Trophoblast cell (in vitro differentiated cells and primary cell): ENCODE measurements at regions not wholly inside any gene's neighbourhood (a gene's known extent, or its start where the extent isn't known, plus 50 kb on each side); places are given as distances from the start of the nearest gene placed in this dataset.

Experiments used
- DNase-seq, 2 donors: peaks; one replicate each; pipeline ENCODE4 v3.0.0-alpha.2; 2016
- H2AFZ ChIP-seq: 2 replicates; pipeline ENCODE4 v1.6.1; 2013; ENCODE audit warnings: low read length, moderate library complexity, mild to moderate bottlenecking; ENCODE audit not compliant: insufficient read depth, poor library complexity
- H2AK5ac ChIP-seq: 2 replicates; pipeline ENCODE4 v1.6.1; 2013; ENCODE audit warnings: mild to moderate bottlenecking, low read length
- H2BK120ac ChIP-seq: 2 replicates; pipeline ENCODE4 v1.6.1; 2013; ENCODE audit warnings: low read length, mild to moderate bottlenecking, moderate library complexity; ENCODE audit not compliant: insufficient read depth, poor library complexity
- H2BK12ac ChIP-seq: 2 replicates; pipeline ENCODE4 v1.6.1; 2013; ENCODE audit warnings: mild to moderate bottlenecking, low read length, moderate library complexity
- H2BK5ac ChIP-seq: 2 replicates; pipeline ENCODE4 v1.6.1; 2013; ENCODE audit warnings: low read length, low read depth, moderate library complexity, mild to moderate bottlenecking; ENCODE audit not compliant: poor library complexity
- H3K14ac ChIP-seq: 2 replicates; pipeline ENCODE4 v1.6.1; 2013; ENCODE audit warnings: mild to moderate bottlenecking, low read length
- H3K18ac ChIP-seq: 2 replicates; pipeline ENCODE4 v1.6.1; 2013; ENCODE audit warnings: mild to moderate bottlenecking, low read length
- H3K23ac ChIP-seq: 2 replicates; pipeline ENCODE4 v1.6.1; 2013; ENCODE audit warnings: low read length
- H3K27ac ChIP-seq: 2 replicates; pipeline ENCODE4 v1.5.1; 2013; ENCODE audit warnings: low read depth, mild to moderate bottlenecking, inconsistent platforms, low read length, moderate library complexity
- H3K27me3 ChIP-seq: 2 replicates; pipeline ENCODE4 v1.6.1; 2013; ENCODE audit warnings: inconsistent platforms, mild to moderate bottlenecking, low read length, moderate library complexity; ENCODE audit not compliant: insufficient read depth
- H3K36me3 ChIP-seq, 2 experiments: 1 replicate in 1 of 2; 2 replicates in 1 of 2; pipeline ENCODE4 v1.6.1; 2013; ENCODE audit warnings: low read length in 2 of 2, mild to moderate bottlenecking in 2 of 2, moderate library complexity in 1 of 2; ENCODE audit not compliant: insufficient read depth in 2 of 2, control insufficient read depth in 1 of 2
- H3K4ac ChIP-seq: 2 replicates; pipeline ENCODE4 v1.6.1; 2013; ENCODE audit warnings: low read depth, mild to moderate bottlenecking, low read length, moderate library complexity
- H3K4me1 ChIP-seq, 2 experiments: 1 replicate in 1 of 2; 2 replicates in 1 of 2; pipeline ENCODE4 v1.6.1; 2013; ENCODE audit warnings: low read length in 2 of 2, mild to moderate bottlenecking in 2 of 2, moderate library complexity in 1 of 2; ENCODE audit not compliant: insufficient read depth in 2 of 2, control insufficient read depth in 1 of 2
- H3K4me2 ChIP-seq: 2 replicates; pipeline ENCODE4 v1.6.1; 2013; ENCODE audit warnings: inconsistent platforms, mild to moderate bottlenecking, low read length, moderate library complexity
- H3K4me3 ChIP-seq: 2 replicates; pipeline ENCODE4 v1.5.1; 2013; ENCODE audit warnings: mild to moderate bottlenecking, low read depth, low read length, inconsistent platforms
- H3K79me1 ChIP-seq: one replicate; pipeline ENCODE4 v1.6.1; 2013; ENCODE audit warnings: low read length
- H3K79me2 ChIP-seq: 2 replicates; pipeline ENCODE4 v1.6.1; 2013; ENCODE audit warnings: low read length, mild to moderate bottlenecking; ENCODE audit not compliant: control insufficient read depth, insufficient read depth, poor library complexity
- H3K9ac ChIP-seq: 2 replicates; pipeline ENCODE4 v1.6.1; 2013; ENCODE audit warnings: mild to moderate bottlenecking, low read length
- H3K9me3 ChIP-seq: 2 replicates; pipeline ENCODE4 v1.6.1; 2013; ENCODE audit warnings: low read depth, mild to moderate bottlenecking, control low read depth, inconsistent platforms, low read length; ENCODE audit not compliant: insufficient read depth
- H4K12ac ChIP-seq: 2 replicates; pipeline ENCODE4 v1.6.1; 2013; ENCODE audit warnings: low read depth, mild to moderate bottlenecking, low read length, moderate library complexity
- H4K8ac ChIP-seq: 2 replicates; pipeline ENCODE4 v1.6.1; 2013; ENCODE audit warnings: low read depth, mild to moderate bottlenecking, low read length, moderate library complexity
- H4K91ac ChIP-seq: one replicate; pipeline ENCODE4 v1.6.1; 2013; ENCODE audit warnings: low read depth, mild to moderate bottlenecking, low read length, moderate library complexity
- WGBS: extraction: QIAGEN DNeasy Blood & Tissue Kit; methylation state at CpG from one replicate; pipeline ENCODE4 v1.1.7; 2013; ENCODE audit warnings: missing lambda C conversion rate; ENCODE audit not compliant: insufficient read length, insufficient coverage; ENCODE audit errors: extremely low coverage; 5-methylcytosine and 5-hydroxymethylcytosine counted together

DNA sequence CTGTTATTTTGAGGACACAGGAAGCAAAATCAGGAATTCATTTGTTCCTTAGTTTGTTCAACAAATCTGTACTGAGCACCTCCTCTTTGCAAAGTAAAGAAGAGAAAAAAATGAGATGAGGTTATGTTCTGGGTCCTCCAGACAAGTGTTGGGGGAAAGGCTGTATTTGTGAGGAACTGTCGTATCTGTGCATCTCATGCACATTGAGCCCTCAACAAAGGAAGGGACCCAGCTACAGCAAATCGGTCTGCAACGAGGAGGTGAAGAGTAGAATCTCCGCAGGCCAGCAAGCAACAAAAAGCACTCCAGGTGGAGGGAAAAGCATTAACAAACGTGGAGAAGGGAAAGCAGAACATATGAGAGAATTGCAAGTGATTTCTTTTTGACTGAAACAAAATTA lies 143.0 kb upstream of the CYP1B1 start:
- Histone ChIP-seq H3K79me2 (no peaks in the 10 kb centered on the region), H3K23ac (no peak overlapping the region), H3K27me3 (no peaks in the 10 kb centered on the region), H3K36me3 (no peaks in the 10 kb centered on the region), H3K9me3 (no peaks in the 10 kb centered on the region), H4K12ac (no peak overlapping the region), H2BK12ac (no peak overlapping the region), H3K18ac (no peak overlapping the region), H3K4ac (no peak overlapping the region), H2BK120ac (no peak overlapping the region), H4K8ac (no peak overlapping the region), H3K79me1 (peaks cover 1% of the 10 kb centered on the region), H2BK5ac (no peak overlapping the region), H3K27ac (no peak overlapping the region), H3K14ac (no peak overlapping the region), H3K9ac (no peak overlapping the region), H3K4me1 (peaks cover 0 to 5% of the 10 kb centered on the region in 2 experiments), H2AK5ac (no peak overlapping the region), H3K4me2 (no peak overlapping the region), H2AFZ (no peak overlapping the region), H4K91ac (no peak overlapping the region), H3K4me3 (no peak overlapping the region)
- no CpG with 5 or more reads among the region's 5 CpGs for WGBS
- no peak for DNase-seq

- Histone ChIP-seq H3K9ac (no peak overlapping the region), H3K4me3 (no peak overlapping the region), H2BK120ac (no peak overlapping the region), H3K36me3 (no peaks in the 10 kb centered on the region), H2BK5ac (no peak overlapping the region), H3K18ac (no peak overlapping the region), H2AK5ac (no peak overlapping the region), H3K4me2 (no peak overlapping the region), H3K14ac (no peak overlapping the region), H3K4me1 (peaks cover 0 to 7% of the 10 kb centered on the region in 2 experiments), H3K27ac (no peak overlapping the region), H3K79me1 (peaks cover 1% of the 10 kb centered on the region), H3K23ac (no peak overlapping the region), H4K8ac (no peak overlapping the region), H3K4ac (no peak overlapping the region), H2BK12ac (no peak overlapping the region), H4K12ac (no peak overlapping the region), H3K79me2 (no peaks in the 10 kb centered on the region), H3K27me3 (no peaks in the 10 kb centered on the region), H2AFZ (peak overlapping the region; percentile 25), H3K9me3 (no peaks in the 10 kb centered on the region), H4K91ac (no peak overlapping the region)
- no CpG with 5 or more reads among the region's 4 CpGs for WGBS
- no peak for DNase-seq
Observed at GRCh38 chr2:38218591-38218991, 142.6 kb upstream of the CYP1B1 start.

GRCh38 chr2:38217401-38218188 lies 141.6 kb upstream of the CYP1B1 start:
- H2BK120ac ChIP-seq = no peak overlapping the region
- H2AFZ ChIP-seq = no peak overlapping the region
- peak overlapping the region; percentile 6 for H2BK12ac ChIP-seq
- no peak overlapping the region for H4K8ac ChIP-seq
- H3K36me3 ChIP-seq = no peaks in the 10 kb centered on the region
- H3K27ac ChIP-seq = no peak overlapping the region
- H3K4me3 ChIP-seq = no peak overlapping the region
- H3K9me3 ChIP-seq = no peaks in the 10 kb centered on the region
- H3K4ac ChIP-seq = no peak overlapping the region
- no peak overlapping the region for H3K4me2 ChIP-seq
- no CpG with 5 or more reads among the region's 6 CpGs for WGBS
- H2BK5ac ChIP-seq = no peak overlapping the region
- H3K79me1 ChIP-seq = peaks cover 1% of the 10 kb centered on the region
- H3K4me1 ChIP-seq = peaks cover 0 to 7% of the 10 kb centered on the region in 2 experiments
- no peak overlapping the region for H3K14ac ChIP-seq
- no peak overlapping the region for H3K9ac ChIP-seq
- no peaks in the 10 kb centered on the region for H3K27me3 ChIP-seq
- DNase-seq = no peak
- H3K79me2 ChIP-seq = no peaks in the 10 kb centered on the region
- no peak overlapping the region for H4K91ac ChIP-seq
- no peak overlapping the region for H3K23ac ChIP-seq
- no peak overlapping the region for H4K12ac ChIP-seq
- H2AK5ac ChIP-seq = no peak overlapping the region
- no peak overlapping the region for H3K18ac ChIP-seq

GRCh38 chr2:38216886-38217285 lies 140.9 kb upstream of the CYP1B1 start:
- Histone ChIP-seq H3K79me1 (peaks cover 1% of the 10 kb centered on the region), H3K14ac (no peak overlapping the region), H2BK120ac (no peak overlapping the region), H2BK12ac (no peak overlapping the region), H3K4me1 (peaks cover 0 to 7% of the 10 kb centered on the region in 2 experiments), H3K79me2 (no peaks in the 10 kb centered on the region), H3K4me3 (no peak overlapping the region), H3K27ac (no peak overlapping the region), H3K4me2 (no peak overlapping the region), H3K36me3 (no peaks in the 10 kb centered on the region), H3K4ac (no peak overlapping the region), H3K27me3 (no peaks in the 10 kb centered on the region), H4K12ac (no peak overlapping the region), H2AK5ac (no peak overlapping the region), H4K8ac (no peak overlapping the region), H3K18ac (no peak overlapping the region), H2BK5ac (no peak overlapping the region), H2AFZ (no peak overlapping the region), H3K23ac (no peak overlapping the region), H3K9me3 (no peaks in the 10 kb centered on the region), H4K91ac (peak overlapping the region; percentile 56), H3K9ac (no peak overlapping the region)
- no peak for DNase-seq
